Loucy (cell line): ENCODE measurements at regions not wholly inside any gene's neighbourhood (a gene's known extent, or its start where the extent isn't known, plus 50 kb on each side); places are given as distances from the start of the nearest gene placed in this dataset.

ENCODE experiments used
- CTCF ChIP-seq: fragments of 200-600 bp; sonication (generic); conservative IDR thresholded peaks from 2 replicates; pipeline ENCODE4 v1.5.1; 2014; ENCODE audit warnings: mild to moderate bottlenecking, antibody characterized with exemption, low read length
- EZH2phosphoT487 ChIP-seq: fragments of 200-600 bp; IDR thresholded peaks from 2 replicates; pipeline ENCODE4 v1.6.1; 2018; ENCODE audit warnings: antibody characterized with exemption, mild to moderate bottlenecking, moderate library complexity, borderline replicate concordance

DNA sequence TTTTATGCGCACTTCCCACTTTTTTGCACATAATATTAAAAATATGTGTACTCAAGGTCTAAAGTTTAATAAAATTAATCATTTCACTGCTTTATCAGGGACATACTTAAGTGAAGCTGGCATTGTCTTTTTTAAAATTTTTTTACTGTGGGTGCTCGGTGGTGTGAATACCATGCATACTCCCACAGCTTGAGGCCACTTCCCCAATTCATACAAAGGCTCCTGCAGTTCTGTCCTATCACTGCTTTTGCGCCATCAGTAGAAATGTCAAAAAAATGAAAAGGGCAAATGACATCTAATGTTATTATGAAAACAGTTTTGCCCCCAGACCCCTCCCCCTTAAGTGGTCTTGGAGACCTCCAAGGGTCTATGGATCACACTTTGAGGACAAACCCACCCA, 464.1 kb upstream of the ARID1B start:
- TF ChIP-seq CTCF (no peak), EZH2phosphoT487 (no peak)
